Activated naive CD8-positive, alpha-beta T cell treated with anti-CD3 and anti-CD28 coated beads, Interleukin-2, amount 50 U/mL, for 24 hours (primary cell): ENCODE measurements at regions not wholly inside any gene's neighbourhood (a gene's known extent, or its start where the extent isn't known, plus 50 kb on each side); places are given as distances from the start of the nearest gene placed in this dataset.
"Not testable (repeated sequence)": the region's sequence is repeated elsewhere in the genome, so short reads cannot be mapped to it uniquely, and the experiment has no call there.

Experiments
- ATAC-seq: fragments of 150-1000 bp; cut with Tn5 transposase; one replicate; pipeline ENCODE4 v1.10.0; 2021
- DNase-seq: peaks from one replicate; pipeline ENCODE4 v3.0.0; 2021
- H3K27ac Mint-ChIP-seq: one replicate; pipeline ENCODE4 v1.8.0; 2021; ENCODE audit warnings: mild to moderate bottlenecking, mixed read lengths
- H3K27me3 Mint-ChIP-seq: one replicate; pipeline ENCODE4 v1.8.0; 2021; ENCODE audit warnings: mixed read lengths
- H3K36me3 Mint-ChIP-seq: one replicate; pipeline ENCODE4 v1.8.0; 2021; ENCODE audit warnings: low read depth, mixed read lengths
- H3K4me1 Mint-ChIP-seq: one replicate; pipeline ENCODE4 v1.8.0; 2021; ENCODE audit warnings: mixed read lengths
- H3K4me3 Mint-ChIP-seq: one replicate; pipeline ENCODE4 v1.8.0; 2021; ENCODE audit warnings: mild to moderate bottlenecking, moderate library complexity, mixed read lengths
- H3K9me3 Mint-ChIP-seq: one replicate; pipeline ENCODE4 v1.8.0; 2021; ENCODE audit warnings: mixed read lengths

- Mint-ChIP-seq H3K27ac (no peak overlapping the region), H3K27me3 (peaks cover 3% of the 10 kb centered on the region), H3K4me3 (no peak overlapping the region), H3K4me1 (no peaks in the 10 kb centered on the region), H3K9me3 (no peaks in the 10 kb centered on the region), H3K36me3 (no peaks in the 10 kb centered on the region)
- DNase-seq (no peak), ATAC-seq (no peak)
Measured at GRCh38 chr4:111941957-111942356, 203.3 kb upstream of the FAM241A start.

- Mint-ChIP-seq H3K4me1 (no peaks in the 10 kb centered on the region), H3K27ac (no peak overlapping the region), H3K9me3 (no peaks in the 10 kb centered on the region), H3K36me3 (no peaks in the 10 kb centered on the region), H3K4me3 (no peak overlapping the region), H3K27me3 (no peaks in the 10 kb centered on the region)
- no peak for DNase-seq
- no peak for ATAC-seq
Measured at GRCh38 chr4:111943796-111944203, 201.5 kb upstream of the FAM241A start.

GRCh38 chr4:111945014-111945413 lies 200.2 kb upstream of the FAM241A start:
- Mint-ChIP-seq H3K36me3 (no peaks in the 10 kb centered on the region), H3K9me3 (peaks cover 4% of the 10 kb centered on the region), H3K4me3 (no peak overlapping the region), H3K27me3 (no peaks in the 10 kb centered on the region), H3K4me1 (no peaks in the 10 kb centered on the region), H3K27ac (no peak overlapping the region)
- DNase-seq (no peak), ATAC-seq (no peak)

GRCh38 chr4:111946800-111947199 lies 198.5 kb upstream of the FAM241A start:
- H3K9me3 Mint-ChIP-seq: peaks cover 4% of the 10 kb centered on the region
- no peaks in the 10 kb centered on the region for H3K27me3 Mint-ChIP-seq
- DNase-seq: no peak
- no peaks in the 10 kb centered on the region for H3K4me1 Mint-ChIP-seq
- H3K36me3 Mint-ChIP-seq: no peaks in the 10 kb centered on the region
- no peak overlapping the region for H3K4me3 Mint-ChIP-seq
- ATAC-seq: no peak
- H3K27ac Mint-ChIP-seq: no peak overlapping the region

GRCh38 chr4:111952688-111953087 lies 192.6 kb upstream of the FAM241A start:
- no peaks in the 10 kb centered on the region for H3K4me1 Mint-ChIP-seq
- no peak overlapping the region for H3K4me3 Mint-ChIP-seq
- no peak for DNase-seq
- peaks cover 2% of the 10 kb centered on the region for H3K27me3 Mint-ChIP-seq
- no peaks in the 10 kb centered on the region for H3K36me3 Mint-ChIP-seq
- no peak overlapping the region for H3K27ac Mint-ChIP-seq
- ATAC-seq: no peak
- H3K9me3 Mint-ChIP-seq: peaks cover 4% of the 10 kb centered on the region

GRCh38 chr4:111954550-111954949 lies 190.7 kb upstream of the FAM241A start:
- H3K36me3 Mint-ChIP-seq: no peaks in the 10 kb centered on the region
- H3K4me3 Mint-ChIP-seq: no peak overlapping the region
- DNase-seq (no peak), ATAC-seq (no peak)
- H3K27ac Mint-ChIP-seq: no peak overlapping the region
- H3K4me1 Mint-ChIP-seq: no peaks in the 10 kb centered on the region
- peaks cover 4% of the 10 kb centered on the region for H3K9me3 Mint-ChIP-seq
- peaks cover 2% of the 10 kb centered on the region for H3K27me3 Mint-ChIP-seq

GRCh38 chr4:111955001-111955400 lies 190.3 kb upstream of the FAM241A start:
- Mint-ChIP-seq H3K27me3 (peaks cover 2% of the 10 kb centered on the region), H3K27ac (no peak overlapping the region), H3K9me3 (no peaks in the 10 kb centered on the region), H3K4me1 (no peaks in the 10 kb centered on the region), H3K4me3 (no peak overlapping the region), H3K36me3 (no peaks in the 10 kb centered on the region)
- ATAC-seq (no peak), DNase-seq (no peak)

- no peaks in the 10 kb centered on the region for H3K9me3 Mint-ChIP-seq
- no peaks in the 10 kb centered on the region for H3K36me3 Mint-ChIP-seq
- no peaks in the 10 kb centered on the region for H3K4me1 Mint-ChIP-seq
- ATAC-seq (no peak), DNase-seq (no peak)
- H3K27me3 Mint-ChIP-seq: peaks cover 2% of the 10 kb centered on the region
- H3K27ac Mint-ChIP-seq: no peak overlapping the region
- H3K4me3 Mint-ChIP-seq: no peak overlapping the region
Measured at GRCh38 chr4:111957116-111957515, 188.1 kb upstream of the FAM241A start.

GRCh38 chr4:111957997-111958396 lies 187.3 kb upstream of the FAM241A start:
- DNase-seq (no peak), ATAC-seq (no peak)
- Mint-ChIP-seq H3K4me3 (no peak overlapping the region), H3K27ac (no peak overlapping the region), H3K4me1 (no peaks in the 10 kb centered on the region), H3K9me3 (no peaks in the 10 kb centered on the region), H3K27me3 (peaks cover 2% of the 10 kb centered on the region), H3K36me3 (no peaks in the 10 kb centered on the region)

- Mint-ChIP-seq H3K27ac (no peak overlapping the region), H3K4me1 (no peaks in the 10 kb centered on the region), H3K27me3 (peaks cover 2% of the 10 kb centered on the region), H3K36me3 (no peaks in the 10 kb centered on the region), H3K9me3 (no peaks in the 10 kb centered on the region), H3K4me3 (no peak overlapping the region)
- ATAC-seq (peak; percentile 59), DNase-seq (no peak)
Measured at GRCh38 chr4:111959222-111959621, 186.0 kb upstream of the FAM241A start.

GRCh38 chr4:111960241-111960667 lies 185.0 kb upstream of the FAM241A start:
- H3K27me3 Mint-ChIP-seq: peaks cover 2% of the 10 kb centered on the region
- no peak overlapping the region for H3K27ac Mint-ChIP-seq
- H3K36me3 Mint-ChIP-seq: no peaks in the 10 kb centered on the region
- ATAC-seq (no peak), DNase-seq (no peak)
- H3K4me1 Mint-ChIP-seq: no peaks in the 10 kb centered on the region
- H3K4me3 Mint-ChIP-seq: no peak overlapping the region
- no peaks in the 10 kb centered on the region for H3K9me3 Mint-ChIP-seq

GRCh38 chr4:111961026-111961425 lies 184.2 kb upstream of the FAM241A start:
- not testable (repeated sequence) for H3K4me1 Mint-ChIP-seq, H3K27me3 Mint-ChIP-seq, H3K4me3 Mint-ChIP-seq, ATAC-seq, DNase-seq, H3K36me3 Mint-ChIP-seq, H3K9me3 Mint-ChIP-seq, H3K27ac Mint-ChIP-seq

- Mint-ChIP-seq H3K4me3 (no peak overlapping the region), H3K9me3 (no peaks in the 10 kb centered on the region), H3K27ac (no peak overlapping the region), H3K36me3 (no peaks in the 10 kb centered on the region), H3K27me3 (peaks cover 2% of the 10 kb centered on the region), H3K4me1 (no peaks in the 10 kb centered on the region)
- DNase-seq: no peak
- no peak for ATAC-seq
Measured at GRCh38 chr4:111961809-111962208, 183.4 kb upstream of the FAM241A start.

- peaks cover 2% of the 10 kb centered on the region for H3K27me3 Mint-ChIP-seq
- no peaks in the 10 kb centered on the region for H3K9me3 Mint-ChIP-seq
- no peaks in the 10 kb centered on the region for H3K36me3 Mint-ChIP-seq
- ATAC-seq (no peak), DNase-seq (no peak)
- H3K4me1 Mint-ChIP-seq: no peaks in the 10 kb centered on the region
- no peak overlapping the region for H3K27ac Mint-ChIP-seq
- no peak overlapping the region for H3K4me3 Mint-ChIP-seq
Measured at GRCh38 chr4:111963158-111963700, 182.0 kb upstream of the FAM241A start.

GRCh38 chr4:111977419-111977965 lies 167.8 kb upstream of the FAM241A start:
- H3K4me1 Mint-ChIP-seq: no peaks in the 10 kb centered on the region
- H3K27ac Mint-ChIP-seq: no peak overlapping the region
- no peaks in the 10 kb centered on the region for H3K36me3 Mint-ChIP-seq
- DNase-seq (no peak), ATAC-seq (no peak)
- no peaks in the 10 kb centered on the region for H3K27me3 Mint-ChIP-seq
- H3K4me3 Mint-ChIP-seq: no peak overlapping the region
- H3K9me3 Mint-ChIP-seq: peaks cover 6% of the 10 kb centered on the region

- Mint-ChIP-seq H3K4me3 (no peak overlapping the region), H3K4me1 (no peaks in the 10 kb centered on the region), H3K9me3 (peaks cover 6% of the 10 kb centered on the region), H3K36me3 (no peaks in the 10 kb centered on the region), H3K27me3 (no peaks in the 10 kb centered on the region), H3K27ac (no peak overlapping the region)
- DNase-seq: no peak
- ATAC-seq: no peak
Measured at GRCh38 chr4:111979921-111980320, 165.3 kb upstream of the FAM241A start.
